NB4 (cell line): ENCODE measurements at regions not wholly inside any gene's neighbourhood (a gene's known extent, or its start where the extent isn't known, plus 50 kb on each side); places are given as distances from the start of the nearest gene placed in this dataset.

Source experiments
- CTCF ChIP-seq: IDR thresholded peaks from one replicate; pipeline ENCODE4 v1.5.1; 2012; ENCODE audit warnings: low read depth, low read length
- POLR2A ChIP-seq: IDR thresholded peaks from 2 replicates; pipeline ENCODE4 v1.6.1; 2011; ENCODE audit warnings: mild to moderate bottlenecking; ENCODE audit not compliant: insufficient read length; ENCODE audit errors: extremely low read depth

- TF ChIP-seq CTCF (no peak), POLR2A (no peak)
Measured at GRCh38 chr6:11345536-11345935, 113.1 kb upstream of the NEDD9 start.
